ENCODE measurements at regions not wholly inside any gene's neighbourhood (a gene's known extent, or its start where the extent isn't known, plus 50 kb on each side); places are given as distances from the start of the nearest gene placed in this dataset.

DNA sequence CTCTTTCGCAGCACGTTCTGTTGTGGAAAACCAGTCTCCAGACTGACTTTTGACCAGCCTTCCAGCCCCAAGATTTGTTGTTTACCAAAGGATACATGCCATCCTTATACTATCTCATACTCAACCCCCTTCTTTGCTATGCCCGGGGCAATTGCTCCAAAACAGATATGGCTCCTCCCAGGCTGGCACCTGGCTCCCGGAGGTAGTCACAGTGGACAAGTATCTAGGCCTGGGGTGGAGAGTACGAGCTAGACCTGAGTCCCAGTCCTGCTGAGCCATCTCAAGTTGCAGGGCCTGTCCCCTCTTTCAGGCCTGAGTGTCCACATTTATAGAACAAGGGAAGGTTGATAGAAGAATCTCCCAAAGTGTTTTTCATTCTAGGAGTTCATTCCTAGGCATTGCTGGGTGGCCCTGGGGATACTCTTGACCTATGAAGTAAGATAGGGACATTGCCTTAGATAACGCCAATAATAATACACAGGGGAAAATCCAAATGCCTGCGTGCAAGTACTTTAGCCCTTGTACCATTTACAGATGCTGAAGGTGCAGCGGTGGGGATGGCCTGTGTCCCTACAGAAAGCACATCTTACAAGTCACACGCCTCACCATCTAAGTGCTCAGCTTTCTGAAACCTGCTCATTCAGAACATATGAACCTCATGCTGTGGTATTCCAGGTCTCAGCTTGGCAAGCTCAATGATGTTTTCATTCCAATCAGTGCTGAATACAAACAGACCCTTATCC is 136.7 kb upstream of the MAMLD1 start:
- H3K27ac ChIP-seq (ENCODE audit: low read length) = no peak overlapping the region
- TF ChIP-seq TCF7L2 (IDR thresholded peaks at IDR 0.05; ENCODE audit: low read depth, low read length) (no peak), POLR2AphosphoS5 (IDR thresholded peaks at IDR 0.05; ENCODE audit: low read depth, low read length) (no peak), SIN3A (IDR thresholded peaks at IDR 0.05; ENCODE audit: borderline replicate concordance, insufficient read depth, low read depth, low read length) (no peak)
- TF ChIP-seq, protein P1, sequence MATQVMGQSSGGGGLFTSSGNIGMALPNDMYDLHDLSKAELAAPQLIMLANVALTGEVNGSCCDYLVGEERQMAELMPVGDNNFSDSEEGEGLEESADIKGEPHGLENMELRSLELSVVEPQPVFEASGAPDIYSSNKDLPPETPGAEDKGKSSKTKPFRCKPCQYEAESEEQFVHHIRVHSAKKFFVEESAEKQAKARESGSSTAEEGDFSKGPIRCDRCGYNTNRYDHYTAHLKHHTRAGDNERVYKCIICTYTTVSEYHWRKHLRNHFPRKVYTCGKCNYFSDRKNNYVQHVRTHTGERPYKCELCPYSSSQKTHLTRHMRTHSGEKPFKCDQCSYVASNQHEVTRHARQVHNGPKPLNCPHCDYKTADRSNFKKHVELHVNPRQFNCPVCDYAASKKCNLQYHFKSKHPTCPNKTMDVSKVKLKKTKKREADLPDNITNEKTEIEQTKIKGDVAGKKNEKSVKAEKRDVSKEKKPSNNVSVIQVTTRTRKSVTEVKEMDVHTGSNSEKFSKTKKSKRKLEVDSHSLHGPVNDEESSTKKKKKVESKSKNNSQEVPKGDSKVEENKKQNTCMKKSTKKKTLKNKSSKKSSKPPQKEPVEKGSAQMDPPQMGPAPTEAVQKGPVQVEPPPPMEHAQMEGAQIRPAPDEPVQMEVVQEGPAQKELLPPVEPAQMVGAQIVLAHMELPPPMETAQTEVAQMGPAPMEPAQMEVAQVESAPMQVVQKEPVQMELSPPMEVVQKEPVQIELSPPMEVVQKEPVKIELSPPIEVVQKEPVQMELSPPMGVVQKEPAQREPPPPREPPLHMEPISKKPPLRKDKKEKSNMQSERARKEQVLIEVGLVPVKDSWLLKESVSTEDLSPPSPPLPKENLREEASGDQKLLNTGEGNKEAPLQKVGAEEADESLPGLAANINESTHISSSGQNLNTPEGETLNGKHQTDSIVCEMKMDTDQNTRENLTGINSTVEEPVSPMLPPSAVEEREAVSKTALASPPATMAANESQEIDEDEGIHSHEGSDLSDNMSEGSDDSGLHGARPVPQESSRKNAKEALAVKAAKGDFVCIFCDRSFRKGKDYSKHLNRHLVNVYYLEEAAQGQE (IDR thresholded peaks at IDR 0.05; ENCODE audit: insufficient read depth in 1 of 2, low read depth in 2 of 2, low read length in 1 of 2) = no peak
- TF ChIP-seq, protein P2, sequence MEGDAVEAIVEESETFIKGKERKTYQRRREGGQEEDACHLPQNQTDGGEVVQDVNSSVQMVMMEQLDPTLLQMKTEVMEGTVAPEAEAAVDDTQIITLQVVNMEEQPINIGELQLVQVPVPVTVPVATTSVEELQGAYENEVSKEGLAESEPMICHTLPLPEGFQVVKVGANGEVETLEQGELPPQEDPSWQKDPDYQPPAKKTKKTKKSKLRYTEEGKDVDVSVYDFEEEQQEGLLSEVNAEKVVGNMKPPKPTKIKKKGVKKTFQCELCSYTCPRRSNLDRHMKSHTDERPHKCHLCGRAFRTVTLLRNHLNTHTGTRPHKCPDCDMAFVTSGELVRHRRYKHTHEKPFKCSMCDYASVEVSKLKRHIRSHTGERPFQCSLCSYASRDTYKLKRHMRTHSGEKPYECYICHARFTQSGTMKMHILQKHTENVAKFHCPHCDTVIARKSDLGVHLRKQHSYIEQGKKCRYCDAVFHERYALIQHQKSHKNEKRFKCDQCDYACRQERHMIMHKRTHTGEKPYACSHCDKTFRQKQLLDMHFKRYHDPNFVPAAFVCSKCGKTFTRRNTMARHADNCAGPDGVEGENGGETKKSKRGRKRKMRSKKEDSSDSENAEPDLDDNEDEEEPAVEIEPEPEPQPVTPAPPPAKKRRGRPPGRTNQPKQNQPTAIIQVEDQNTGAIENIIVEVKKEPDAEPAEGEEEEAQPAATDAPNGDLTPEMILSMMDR (IDR thresholded peaks at IDR 0.05) = no peak
- H3K4me3 ChIP-seq (ENCODE audit: low read depth in 2 of 2, low read length in 2 of 2) = no peak overlapping the region
- ChIA-PET CTCF (no interaction called here), POLR2A (no interaction called here)
- DNase-seq (ENCODE audit: low read depth, low spot score) (no peak), ATAC-seq (no peak)
- in situ Hi-C loops (cut with HindIII; ENCODE audit: low pct_unique_long_range_greater_than_20kb, low sequenced_read_pairs) (no loop called here), intact Hi-C loops (cut with micrococcal nuclease; ENCODE audit: unreplicated experiment) (no loop called here)
- no peaks in the 10 kb centered on the region for H3K36me3 ChIP-seq (ENCODE audit: control insufficient read depth, insufficient read depth, low read length)
- no peaks in the 10 kb centered on the region; the same call in 1 of the 2 replicates for H3K27me3 ChIP-seq (ENCODE audit: control insufficient read depth, insufficient read depth, low read length)
- no TSS peak for BruUV-seq (replicated peaks)
- H3K9me3 ChIP-seq (ENCODE audit: control insufficient read depth, insufficient read depth, low read depth, low read length) = no peaks in the 10 kb centered on the region
- H3K4me1 ChIP-seq (ENCODE audit: control insufficient read depth, insufficient read depth, low read length) = no peaks in the 10 kb centered on the region

DNA sequence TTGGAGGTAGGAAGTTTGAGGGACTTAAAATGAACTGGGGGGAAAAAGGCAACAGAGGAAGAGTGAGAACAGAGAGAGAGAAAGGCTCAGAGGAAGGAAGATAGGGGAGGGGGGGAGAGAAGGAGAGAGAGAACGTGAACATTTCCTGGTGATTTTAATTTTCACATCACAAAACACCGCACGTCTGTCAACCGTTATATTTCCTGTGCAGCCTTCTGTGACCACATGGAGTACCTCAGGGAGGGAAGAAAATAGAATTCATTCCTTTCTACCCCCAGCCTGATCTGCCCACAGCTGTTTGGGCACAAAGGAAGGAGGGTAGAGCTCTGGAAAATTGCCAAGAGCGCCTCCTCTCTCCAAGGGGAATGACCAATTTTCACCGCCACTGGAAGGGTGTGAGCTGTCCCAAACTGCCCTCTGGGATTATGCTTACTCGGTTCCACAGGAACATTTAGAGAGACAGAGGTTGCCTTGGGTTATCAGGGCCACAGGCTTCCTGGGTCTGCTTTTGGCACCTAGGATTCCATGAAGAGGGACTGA is 135.7 kb upstream of the MAMLD1 start:
- CTCF ChIA-PET = no interaction called here
- BruUV-seq (replicated peaks) = no TSS peak
- no peak overlapping the region for H3K4me3 ChIP-seq (ENCODE audit: low read depth in 2 of 2, low read length in 2 of 2)

More for the DNA sequence above, 135.7 kb upstream of the MAMLD1 start:
- Histone ChIP-seq H3K9me3 (ENCODE audit: control insufficient read depth, insufficient read depth, low read depth, low read length) (no peaks in the 10 kb centered on the region), H3K27me3 (ENCODE audit: control insufficient read depth, insufficient read depth, low read length) (no peaks in the 10 kb centered on the region; the same call in 1 of the 2 replicates), H3K4me1 (ENCODE audit: control insufficient read depth, insufficient read depth, low read length) (no peaks in the 10 kb centered on the region), H3K36me3 (ENCODE audit: control insufficient read depth, insufficient read depth, low read length) (no peaks in the 10 kb centered on the region), H3K27ac (ENCODE audit: low read length) (no peak overlapping the region)
- DNase-seq (ENCODE audit: low read depth, low spot score) (no peak), ATAC-seq (no peak)
- in situ Hi-C loops (cut with HindIII; ENCODE audit: low pct_unique_long_range_greater_than_20kb, low sequenced_read_pairs) (no loop called here), intact Hi-C loops (cut with micrococcal nuclease; ENCODE audit: unreplicated experiment) (no loop called here)
- TF ChIP-seq, protein P2 (IDR thresholded peaks at IDR 0.05) = no peak
- TF ChIP-seq TCF7L2 (IDR thresholded peaks at IDR 0.05; ENCODE audit: low read depth, low read length) = no peak
- no peak for TF ChIP-seq SIN3A (IDR thresholded peaks at IDR 0.05; ENCODE audit: borderline replicate concordance, insufficient read depth, low read depth, low read length)
- no peak for TF ChIP-seq POLR2AphosphoS5 (IDR thresholded peaks at IDR 0.05; ENCODE audit: low read depth, low read length)
- TF ChIP-seq, protein P1 (IDR thresholded peaks at IDR 0.05; ENCODE audit: insufficient read depth in 1 of 2, low read depth in 2 of 2, low read length in 1 of 2) = no peak
- POLR2A ChIA-PET = no interaction called here

Data from Panc1 (cell line).